Tibial artery (tissue), 4 donors: ENCODE measurements at regions not wholly inside any gene's neighbourhood (a gene's known extent, or its start where the extent isn't known, plus 50 kb on each side); places are given as distances from the start of the nearest gene placed in this dataset.

Experiments
- DNase-seq, 2 donors: peaks; one replicate each; pipeline ENCODE4 v3.0.0-alpha.2; 2019
- H3K27ac ChIP-seq, 2 donors: fragments of 200-600 bp; sonication (generic) in 1 of 2; 1 replicate in 1 of 2; 2 replicates in 1 of 2; pipeline ENCODE4 v1.5.1; 2018 to 2019; ENCODE audit warnings: mild to moderate bottlenecking in 1 of 2
- H3K27me3 ChIP-seq, 2 donors: fragments of 200-600 bp; sonication (generic) in 1 of 2; one replicate each; pipeline versions ENCODE4 v1.5.1 to v1.6.0; 2016 to 2019
- H3K36me3 ChIP-seq, 3 donors: fragments of 200-600 bp; sonication (generic) in 2 of 3; one replicate each; pipeline ENCODE4 v1.5.1; 2016 to 2019; ENCODE audit warnings: mild to moderate bottlenecking in 2 of 3
- H3K4me1 ChIP-seq, 4 donors: fragments of 200-600 bp; sonication (generic) in 2 of 4; 1 replicate in 3 of 4; 2 replicates in 1 of 4; pipeline ENCODE4 v1.5.1; 2016 to 2019
- H3K4me3 ChIP-seq, 2 donors: fragments of 200-600 bp; sonication (generic) in 1 of 2; 1 replicate in 1 of 2; 2 replicates in 1 of 2; pipeline ENCODE4 v1.5.1; 2018 to 2019; ENCODE audit warnings: mild to moderate bottlenecking in 2 of 2
- H3K9me3 ChIP-seq, 3 donors: fragments of 200-600 bp; sonication (generic) in 1 of 3; one replicate each; pipeline ENCODE4 v1.5.1; 2016 to 2019
- intact Hi-C: fragments of 100-400 bp; cut with DNase I; formaldehyde crosslinking; loops from one replicate; pipeline ENCODE4 v1.15.0; 2023; ENCODE audit warnings: low total_unique reads
- TF ChIP-seq, protein P1 (sequence below), 2 experiments: fragments of 200-600 bp in 1 of 2; fragments of 450-650 bp in 1 of 2; IDR thresholded peaks; one replicate each; pipeline ENCODE4 v1.5.1; 2017 to 2019; ENCODE audit warnings: antibody characterized with exemption in 2 of 2, mild to moderate bottlenecking in 1 of 2, moderate library complexity in 1 of 2

DNA sequence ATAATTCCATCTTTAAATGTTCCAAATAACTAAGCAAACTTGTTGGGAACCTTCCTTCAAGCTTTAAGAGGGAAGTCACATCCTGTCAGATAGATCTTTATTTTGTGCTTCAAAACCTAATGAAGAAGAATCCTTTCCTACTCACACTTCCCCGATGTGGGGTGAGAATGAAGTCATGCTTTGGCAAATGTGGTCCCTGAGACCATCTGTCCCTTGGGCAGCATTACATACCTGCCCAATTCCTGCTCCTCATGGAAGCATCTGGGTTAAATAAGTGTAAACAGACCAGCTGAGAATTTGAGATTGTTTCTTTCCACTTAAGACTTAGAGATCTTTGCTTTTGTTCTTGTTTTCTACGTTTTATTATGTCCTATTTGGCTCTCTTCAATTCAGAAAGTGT is 606.0 kb upstream of the TMEM132C start:
- DNase-seq: no peak
- intact Hi-C loops: no loop called here
- H3K9me3 ChIP-seq: no peaks in the 10 kb centered on the region
- TF ChIP-seq, protein P1, sequence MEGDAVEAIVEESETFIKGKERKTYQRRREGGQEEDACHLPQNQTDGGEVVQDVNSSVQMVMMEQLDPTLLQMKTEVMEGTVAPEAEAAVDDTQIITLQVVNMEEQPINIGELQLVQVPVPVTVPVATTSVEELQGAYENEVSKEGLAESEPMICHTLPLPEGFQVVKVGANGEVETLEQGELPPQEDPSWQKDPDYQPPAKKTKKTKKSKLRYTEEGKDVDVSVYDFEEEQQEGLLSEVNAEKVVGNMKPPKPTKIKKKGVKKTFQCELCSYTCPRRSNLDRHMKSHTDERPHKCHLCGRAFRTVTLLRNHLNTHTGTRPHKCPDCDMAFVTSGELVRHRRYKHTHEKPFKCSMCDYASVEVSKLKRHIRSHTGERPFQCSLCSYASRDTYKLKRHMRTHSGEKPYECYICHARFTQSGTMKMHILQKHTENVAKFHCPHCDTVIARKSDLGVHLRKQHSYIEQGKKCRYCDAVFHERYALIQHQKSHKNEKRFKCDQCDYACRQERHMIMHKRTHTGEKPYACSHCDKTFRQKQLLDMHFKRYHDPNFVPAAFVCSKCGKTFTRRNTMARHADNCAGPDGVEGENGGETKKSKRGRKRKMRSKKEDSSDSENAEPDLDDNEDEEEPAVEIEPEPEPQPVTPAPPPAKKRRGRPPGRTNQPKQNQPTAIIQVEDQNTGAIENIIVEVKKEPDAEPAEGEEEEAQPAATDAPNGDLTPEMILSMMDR (IDR thresholded peaks at IDR 0.05): no peak
- no peaks in the 10 kb centered on the region for H3K4me1 ChIP-seq
- H3K4me3 ChIP-seq: no peak overlapping the region
- no peaks in the 10 kb centered on the region for H3K27me3 ChIP-seq
- no peak overlapping the region for H3K27ac ChIP-seq
- H3K36me3 ChIP-seq: no peaks in the 10 kb centered on the region

DNA sequence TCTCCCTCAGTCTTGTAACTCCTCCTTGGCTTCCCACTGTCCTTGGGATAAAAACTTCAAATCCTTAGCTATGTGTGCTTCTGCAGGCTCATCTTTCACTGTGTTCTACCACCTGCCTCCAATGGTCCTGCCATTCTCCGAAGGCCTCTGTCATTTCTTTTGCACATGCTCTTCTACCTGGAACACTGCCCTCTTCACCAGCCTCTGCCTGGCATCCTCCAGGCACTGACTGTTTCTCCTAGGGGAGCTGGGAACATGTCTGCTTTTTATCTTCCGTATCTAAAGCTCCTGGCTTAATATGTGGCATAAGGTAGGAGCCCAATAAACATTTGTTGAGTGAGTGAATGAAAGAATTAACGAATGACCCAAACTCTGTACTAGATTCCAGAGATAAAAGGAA is 603.3 kb upstream of the TMEM132C start:
- Histone ChIP-seq H3K27me3 (no peaks in the 10 kb centered on the region), H3K4me3 (no peak overlapping the region), H3K27ac (no peak overlapping the region), H3K36me3 (no peaks in the 10 kb centered on the region), H3K4me1 (no peaks in the 10 kb centered on the region), H3K9me3 (no peaks in the 10 kb centered on the region)
- no peak for DNase-seq
- intact Hi-C loops: no loop called here
- TF ChIP-seq, protein P1 (IDR thresholded peaks at IDR 0.05): no peak

DNA sequence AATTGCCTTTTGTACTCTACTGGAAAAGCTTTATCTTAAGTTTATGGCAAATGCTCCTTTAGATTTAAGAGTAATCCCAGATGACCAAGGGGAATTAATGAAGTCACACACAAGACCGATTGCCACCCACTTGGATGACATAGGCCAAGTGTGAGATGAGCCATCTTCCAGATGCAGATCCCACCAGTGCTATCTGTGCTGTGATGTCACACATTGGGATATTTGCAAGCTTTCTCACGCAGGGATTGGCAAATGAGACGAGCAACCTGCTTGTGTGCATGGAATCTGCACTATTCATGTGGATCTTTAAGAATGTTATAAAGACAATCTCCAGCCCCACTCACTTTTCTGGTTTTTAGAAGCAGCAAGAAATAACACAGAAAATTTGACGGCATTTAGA is 602.1 kb upstream of the TMEM132C start:
- H3K27ac ChIP-seq: no peak overlapping the region
- TF ChIP-seq, protein P1 (IDR thresholded peaks at IDR 0.05): no peak
- H3K9me3 ChIP-seq: no peaks in the 10 kb centered on the region
- no peak for DNase-seq
- H3K36me3 ChIP-seq: no peaks in the 10 kb centered on the region
- intact Hi-C loops: no loop called here
- no peaks in the 10 kb centered on the region for H3K27me3 ChIP-seq
- H3K4me3 ChIP-seq: no peak overlapping the region
- no peaks in the 10 kb centered on the region for H3K4me1 ChIP-seq

DNA sequence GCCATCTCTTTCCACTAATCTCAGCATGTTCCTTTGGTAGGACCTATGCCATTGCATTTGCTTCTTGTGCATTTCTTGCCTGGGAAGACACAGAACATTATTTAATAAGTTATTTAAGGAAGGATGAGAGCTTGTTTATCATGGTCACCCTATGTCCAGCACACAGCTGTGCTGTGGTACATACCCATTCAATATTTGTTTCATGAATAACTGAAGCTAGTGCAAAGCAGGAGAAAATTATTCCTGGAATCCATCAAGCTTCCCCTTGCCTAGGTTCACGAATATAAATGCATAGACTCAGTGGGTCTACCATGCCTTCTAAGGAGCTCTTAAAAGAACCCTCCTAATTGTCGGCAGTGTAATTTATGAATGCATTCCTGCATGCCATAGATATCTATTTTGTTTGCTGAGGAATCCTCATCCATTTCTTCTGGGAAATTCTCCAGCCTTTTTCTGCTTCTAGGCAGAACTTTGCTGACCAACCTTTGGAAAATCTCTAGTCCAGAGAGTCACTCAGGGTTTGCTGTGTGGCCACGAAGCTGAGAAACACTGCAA is 599.8 kb upstream of the TMEM132C start:
- Histone ChIP-seq H3K27me3 (no peaks in the 10 kb centered on the region), H3K4me3 (no peak overlapping the region), H3K9me3 (no peaks in the 10 kb centered on the region), H3K4me1 (no peaks in the 10 kb centered on the region), H3K27ac (no peak overlapping the region), H3K36me3 (no peaks in the 10 kb centered on the region)
- TF ChIP-seq, protein P1 (IDR thresholded peaks at IDR 0.05): no peak
- no peak for DNase-seq
- intact Hi-C loops: no loop called here

DNA sequence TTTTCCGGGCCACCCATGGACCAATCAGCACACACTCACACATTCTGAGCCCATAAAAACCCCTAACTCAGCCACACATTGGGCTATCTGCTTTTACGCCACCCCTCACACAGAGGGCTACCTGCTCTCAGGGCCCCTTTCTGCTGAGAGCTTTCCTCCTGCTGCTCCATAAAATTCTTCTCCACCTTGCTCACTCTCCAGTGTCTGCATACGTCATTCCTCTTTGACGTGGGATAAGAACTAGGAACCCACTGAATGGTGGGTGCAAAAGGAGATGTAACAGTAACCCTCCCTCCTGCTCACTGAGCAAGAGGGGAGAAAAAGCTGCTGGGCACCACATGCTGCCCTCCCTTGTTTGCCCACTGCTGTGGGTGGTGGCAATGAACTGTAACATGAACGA is 596.7 kb upstream of the TMEM132C start:
- no peak for DNase-seq
- Histone ChIP-seq H3K4me3 (no peak overlapping the region), H3K36me3 (no peaks in the 10 kb centered on the region), H3K9me3 (no peaks in the 10 kb centered on the region), H3K27ac (no peak overlapping the region), H3K27me3 (no peaks in the 10 kb centered on the region), H3K4me1 (no peaks in the 10 kb centered on the region)
- intact Hi-C loops: no loop called here
- TF ChIP-seq, protein P1 (IDR thresholded peaks at IDR 0.05): no peak

DNA sequence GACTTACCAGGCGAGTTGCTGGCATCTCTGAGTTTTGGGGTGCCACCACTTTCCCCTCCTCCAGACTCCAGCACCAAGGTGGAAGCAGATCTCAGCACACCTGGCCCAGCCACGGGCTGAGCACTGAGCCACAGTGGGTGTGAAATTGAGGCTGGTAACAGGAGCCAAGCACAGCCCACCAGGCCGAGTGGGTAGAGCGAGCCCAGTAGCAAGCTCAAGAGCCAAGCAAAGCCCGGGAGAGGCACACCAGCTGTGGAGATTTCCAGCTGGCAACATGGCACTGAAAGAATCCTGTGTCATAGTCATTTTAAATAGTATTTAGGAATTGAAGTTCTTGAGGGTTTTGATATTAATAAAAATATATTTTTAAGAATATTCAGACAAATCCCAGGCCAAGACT is 596.2 kb upstream of the TMEM132C start:
- no peaks in the 10 kb centered on the region for H3K4me1 ChIP-seq
- no peaks in the 10 kb centered on the region for H3K36me3 ChIP-seq
- TF ChIP-seq, protein P1 (IDR thresholded peaks at IDR 0.05): no peak
- H3K9me3 ChIP-seq: no peaks in the 10 kb centered on the region
- DNase-seq: no peak
- H3K4me3 ChIP-seq: no peak overlapping the region
- no peak overlapping the region for H3K27ac ChIP-seq
- intact Hi-C loops: no loop called here
- H3K27me3 ChIP-seq: no peaks in the 10 kb centered on the region
